Endometrium (tissue), 2 donors: ENCODE measurements at regions not wholly inside any gene's neighbourhood (a gene's known extent, or its start where the extent isn't known, plus 50 kb on each side); places are given as distances from the start of the nearest gene placed in this dataset.

Source experiments
- FAIRE-seq: peaks from 2 replicates; lab custom pipeline; 2012; peaks lifted over from hg19 to GRCh38; lab: Jason Lieb, UNC
- donor health status: control.
- donor health status: control.

GRCh38 chr7:52700349-52700748 is 335.1 kb upstream of the POM121L12 start:
- FAIRE-seq, result no peak

DNA sequence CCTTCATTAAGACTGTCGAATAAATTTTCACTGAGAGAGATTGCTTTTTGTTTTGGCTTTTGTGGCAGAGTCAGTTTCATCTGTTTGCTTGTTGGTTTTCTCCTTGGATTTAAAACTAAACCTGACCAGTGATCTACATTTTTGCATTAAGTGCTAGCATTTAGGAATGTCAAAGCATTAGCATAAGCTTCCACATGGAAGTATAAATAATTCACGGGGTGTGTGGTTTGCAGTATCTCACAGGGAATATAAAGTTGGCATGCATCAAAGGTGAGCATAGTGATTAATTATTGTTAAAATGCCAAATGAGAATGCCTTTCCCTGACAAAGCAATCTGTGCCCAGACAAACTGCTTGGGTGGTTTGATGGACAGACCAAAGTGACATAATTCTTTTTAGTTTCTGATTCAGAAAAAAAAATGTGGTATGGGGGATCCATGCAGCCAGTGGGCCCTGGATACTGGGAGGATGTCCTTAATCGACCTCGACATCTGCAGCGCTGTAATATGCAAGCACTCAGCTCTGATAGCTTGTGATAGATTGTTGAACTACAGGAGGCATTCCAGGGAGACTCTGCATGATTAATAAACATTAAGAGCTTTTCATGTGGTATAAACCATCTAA is 339.3 kb upstream of the POM121L12 start:
- FAIRE-seq, result no peak

DNA sequence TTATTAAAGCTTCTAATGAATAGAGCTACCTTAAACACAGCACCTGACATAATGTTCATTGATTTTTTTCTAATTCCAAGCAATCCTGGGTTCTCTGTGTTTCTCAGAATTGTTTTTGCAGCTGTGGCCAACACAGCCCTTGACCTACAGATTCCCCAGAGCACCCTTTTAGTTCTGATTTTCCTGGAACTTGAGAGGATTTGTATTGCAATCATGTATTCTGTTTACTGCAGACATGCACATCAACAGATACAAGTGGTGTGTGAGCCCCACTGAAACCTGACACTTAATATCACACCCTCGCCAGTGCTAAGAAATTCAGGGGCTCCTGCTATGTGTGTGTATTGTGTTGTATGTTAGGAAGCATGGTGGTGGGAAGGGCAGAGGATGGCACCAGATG is 344.2 kb upstream of the POM121L12 start:
- no peak for FAIRE-seq

DNA sequence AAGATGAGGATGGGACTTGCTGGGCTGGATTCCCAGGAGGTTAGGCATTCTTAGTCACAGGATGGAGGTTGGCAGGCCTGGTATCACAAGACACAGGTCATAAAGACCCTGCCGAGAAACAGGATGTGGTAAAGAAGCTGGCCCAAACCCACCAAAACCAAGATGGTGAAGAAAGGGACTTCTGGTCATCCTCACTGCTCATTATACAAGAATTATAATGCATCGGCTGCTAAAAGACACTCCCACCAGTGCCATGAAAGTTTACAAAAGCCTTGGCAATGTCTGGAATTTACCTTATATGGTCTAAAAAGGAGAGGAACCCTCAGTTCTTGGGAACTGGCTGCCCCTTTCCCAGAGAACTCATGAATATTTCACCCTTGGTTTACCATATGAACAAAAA is 345.5 kb upstream of the POM121L12 start:
- no peak for FAIRE-seq

DNA sequence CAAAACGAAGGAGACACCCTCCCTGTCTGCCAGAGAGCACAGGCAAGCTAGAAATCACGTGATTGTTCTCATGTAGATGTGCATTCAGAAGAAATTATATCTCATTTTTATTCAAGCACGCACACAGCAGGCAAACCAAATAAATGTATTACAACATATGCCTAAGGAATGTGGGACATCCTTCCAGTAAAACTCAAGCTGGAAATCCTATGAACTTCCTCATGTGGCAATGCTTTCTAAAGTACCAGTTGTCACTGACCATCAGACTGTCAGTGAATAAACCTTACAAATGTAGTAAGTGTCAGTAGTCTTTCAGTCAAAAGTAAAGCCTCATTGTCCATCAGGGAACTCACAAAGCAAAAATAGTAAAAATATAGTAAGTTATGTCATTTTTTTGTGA is 350.1 kb upstream of the POM121L12 start:
- FAIRE-seq, result no peak

DNA sequence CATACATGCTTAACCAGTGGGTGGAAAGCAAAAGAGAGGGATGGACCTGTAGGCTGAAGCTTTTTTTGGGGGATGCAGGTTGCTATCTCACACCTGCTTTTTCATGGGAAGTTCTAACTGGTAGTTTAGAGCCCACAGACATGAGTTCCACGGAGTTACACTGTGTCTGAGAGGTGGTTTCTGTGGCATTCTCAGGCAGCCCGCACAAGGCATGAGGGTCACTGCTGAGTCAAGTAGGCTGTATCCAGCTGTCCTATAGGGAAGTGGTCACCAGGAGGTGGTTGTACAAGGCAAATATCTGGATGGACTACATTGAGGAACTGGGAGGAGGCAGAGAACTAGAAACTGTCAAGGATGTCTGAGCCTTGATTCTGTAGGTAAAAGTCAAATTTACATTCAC is 351.0 kb upstream of the POM121L12 start:
- no peak for FAIRE-seq

DNA sequence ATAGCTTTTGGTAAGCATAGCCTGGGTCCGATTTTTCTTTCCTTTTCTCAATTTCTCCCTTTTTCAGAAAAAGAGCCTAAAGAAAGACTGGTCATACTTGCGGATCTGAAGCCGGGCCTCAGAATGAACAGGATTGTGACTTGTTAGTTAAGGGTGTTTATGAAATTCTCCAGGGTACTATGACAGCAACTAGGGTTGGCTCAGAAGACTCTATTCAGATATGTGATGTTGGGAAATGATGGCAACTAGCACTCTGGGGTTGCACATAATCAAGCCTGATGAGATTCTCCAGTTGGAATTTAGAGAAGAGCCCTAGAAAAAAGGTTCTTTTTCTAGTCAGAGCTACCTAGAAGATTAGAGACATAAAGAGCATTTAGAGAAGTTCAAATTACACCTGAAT is 352.4 kb upstream of the POM121L12 start:
- FAIRE-seq, result no peak

GRCh38 chr7:52670608-52671225 is 364.7 kb upstream of the POM121L12 start:
- no peak for FAIRE-seq

GRCh38 chr7:52669031-52669430 is 366.4 kb upstream of the POM121L12 start:
- no peak for FAIRE-seq

GRCh38 chr7:52668435-52668834 is 367.0 kb upstream of the POM121L12 start:
- FAIRE-seq, result no peak

GRCh38 chr7:52659178-52659577 is 376.3 kb upstream of the POM121L12 start:
- no peak for FAIRE-seq

DNA sequence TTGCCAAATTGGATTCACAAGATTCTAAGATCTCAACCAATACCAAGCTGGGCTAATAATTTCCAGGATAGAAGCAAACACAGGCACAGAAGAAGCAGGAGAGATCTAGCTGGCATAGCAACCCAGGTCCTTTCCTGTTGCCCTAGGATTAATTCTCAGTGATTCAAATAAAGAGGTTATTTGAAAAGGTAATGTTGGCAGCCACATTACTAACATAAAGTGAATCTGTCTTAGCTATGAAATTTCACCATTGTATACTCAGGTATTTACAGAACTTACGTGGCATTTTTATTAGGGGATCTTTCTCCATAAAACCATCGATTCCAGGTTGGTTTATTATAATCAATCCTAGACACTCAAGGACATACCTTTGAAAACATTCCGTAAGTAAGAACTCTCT is 379.3 kb upstream of the POM121L12 start:
- no peak for FAIRE-seq

DNA sequence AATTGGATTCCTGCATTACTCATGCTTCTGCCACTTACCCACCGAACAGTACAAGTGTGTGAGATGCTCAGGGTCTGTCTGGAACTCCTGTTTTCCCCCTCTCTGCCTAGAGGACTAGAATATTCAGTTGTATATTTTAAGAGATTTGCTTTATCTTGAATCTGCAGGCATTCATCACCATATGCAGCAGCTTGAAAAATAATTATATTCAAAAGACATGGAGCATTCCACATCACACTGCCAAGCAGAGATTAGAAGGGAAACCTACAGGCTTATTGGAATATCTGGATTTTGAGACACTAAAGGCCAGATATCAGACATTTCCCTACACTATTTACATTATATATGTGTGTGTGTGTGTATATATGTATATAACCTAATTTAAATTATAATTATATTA is 382.8 kb upstream of the POM121L12 start:
- FAIRE-seq, result no peak

- FAIRE-seq, result no peak
Measured at GRCh38 chr7:52648872-52649271, 386.6 kb upstream of the POM121L12 start.

GRCh38 chr7:52647046-52647445 is 388.4 kb upstream of the POM121L12 start:
- FAIRE-seq, result no peak

GRCh38 chr7:52639981-52640380 is 395.5 kb upstream of the POM121L12 start:
- FAIRE-seq, result no peak

- no peak for FAIRE-seq
Measured at GRCh38 chr7:52639126-52639525, 396.3 kb upstream of the POM121L12 start.

- FAIRE-seq, result no peak
Measured at GRCh38 chr7:52635021-52635420, 400.4 kb upstream of the POM121L12 start.

- no peak for FAIRE-seq
Measured at GRCh38 chr7:52620849-52621248, 414.6 kb upstream of the POM121L12 start.

- no peak for FAIRE-seq
Measured at GRCh38 chr7:52616552-52616951, 418.9 kb upstream of the POM121L12 start.

GRCh38 chr7:52615021-52615695 is 420.3 kb upstream of the POM121L12 start:
- FAIRE-seq, result no peak

DNA sequence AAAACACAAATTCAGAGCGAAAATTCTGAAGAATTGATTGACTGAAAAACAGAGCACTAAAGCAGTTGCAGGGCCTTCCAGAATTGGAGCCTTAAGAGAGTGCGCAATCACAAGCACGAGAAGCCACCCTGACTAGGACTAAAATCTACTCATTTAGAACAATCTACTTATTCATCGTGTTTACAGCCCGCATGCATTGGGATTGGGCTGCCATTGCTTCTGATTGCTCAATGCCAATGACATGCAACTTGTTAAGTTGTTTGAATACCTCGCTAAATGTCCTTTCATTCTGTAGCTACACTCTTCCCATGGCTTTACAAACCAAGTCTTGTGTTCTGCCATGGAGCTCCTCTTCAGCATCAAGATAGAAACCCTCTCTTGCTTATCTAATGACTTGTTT is 425.9 kb upstream of the POM121L12 start:
- FAIRE-seq, result no peak

DNA sequence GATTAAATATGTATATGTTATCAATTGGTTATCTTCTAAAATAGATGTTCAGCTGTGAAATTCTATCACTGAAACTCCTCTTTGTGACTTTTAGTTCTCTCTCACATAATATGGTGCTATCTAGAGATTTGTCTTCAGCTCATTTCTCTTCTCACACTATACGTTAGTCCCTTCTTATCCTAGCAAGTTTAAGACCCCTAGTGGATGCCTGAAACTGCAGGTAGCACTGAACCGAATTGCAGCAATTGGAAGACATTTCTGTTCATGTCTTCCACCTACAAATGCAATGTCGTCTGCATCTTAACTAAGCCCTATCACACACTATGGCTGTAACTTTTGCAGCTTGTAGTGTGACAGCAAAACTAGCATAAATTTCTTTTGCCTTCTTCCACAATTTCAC is 442.7 kb upstream of the POM121L12 start:
- FAIRE-seq, result no peak

- no peak for FAIRE-seq
Measured at GRCh38 chr7:52586704-52587103, 448.7 kb upstream of the POM121L12 start.
